DOHH2 (cell line): ENCODE measurements at regions not wholly inside any gene's neighbourhood (a gene's known extent, or its start where the extent isn't known, plus 50 kb on each side); places are given as distances from the start of the nearest gene placed in this dataset.

Experiments
- H3F3A ChIP-seq: fragments of 200-600 bp; sonication (generic), shearing (Covaris generic); 2 replicates; pipeline ENCODE4 v1.6.0; 2016; ENCODE audit warnings: antibody characterized with exemption, mild to moderate bottlenecking; ENCODE audit not compliant: control insufficient read depth, insufficient read depth
- H3K27ac ChIP-seq: fragments of 200-600 bp; sonication (generic); 2 replicates; pipeline ENCODE4 v1.5.1; 2014; ENCODE audit warnings: low read depth, mild to moderate bottlenecking, low read length, moderate library complexity
- H3K27me3 ChIP-seq: fragments of 200-600 bp; sonication (generic); 2 replicates; pipeline ENCODE4 v1.6.1; 2014; ENCODE audit warnings: mild to moderate bottlenecking, low read length, mixed read lengths; ENCODE audit not compliant: control insufficient read depth
- H3K36me3 ChIP-seq: fragments of 200-600 bp; sonication (generic); 2 replicates; pipeline ENCODE4 v1.6.1; 2014; ENCODE audit warnings: mild to moderate bottlenecking, low read length, moderate library complexity, mixed read lengths; ENCODE audit not compliant: control insufficient read depth
- H3K4me1 ChIP-seq: fragments of 200-600 bp; sonication (generic); 2 replicates; pipeline ENCODE4 v1.6.1; 2014; ENCODE audit warnings: mild to moderate bottlenecking, low read length, mixed read lengths; ENCODE audit not compliant: control insufficient read depth
- H3K4me2 ChIP-seq: fragments of 200-600 bp; sonication (generic); 2 replicates; pipeline ENCODE4 v1.6.0; 2014; ENCODE audit warnings: mild to moderate bottlenecking, low read length, moderate library complexity
- H3K4me3 ChIP-seq: fragments of 200-600 bp; sonication (generic); 2 replicates; pipeline ENCODE4 v1.5.1; 2014; ENCODE audit warnings: mild to moderate bottlenecking, low read length, mixed read lengths
- H3K79me2 ChIP-seq: fragments of 200-600 bp; sonication (generic); 2 replicates; pipeline ENCODE4 v1.6.1; 2014; ENCODE audit warnings: mild to moderate bottlenecking, low read length, mixed read lengths; ENCODE audit not compliant: control insufficient read depth
- H3K9me2 ChIP-seq: fragments of 200-600 bp; sonication (generic); replicated peaks from 2 replicates; pipeline ENCODE4 v1.6.1; 2014; ENCODE audit warnings: mild to moderate bottlenecking, low read length, mixed read lengths; ENCODE audit not compliant: control insufficient read depth
- H3K9me3 ChIP-seq: fragments of 200-600 bp; sonication (generic); 2 replicates; pipeline ENCODE4 v1.6.1; 2014; ENCODE audit warnings: antibody characterized with exemption, low read length, mixed read lengths; ENCODE audit not compliant: control insufficient read depth, insufficient read depth
- H4K20me1 ChIP-seq: fragments of 200-600 bp; sonication (generic); 2 replicates; pipeline ENCODE4 v1.6.0; 2014; ENCODE audit warnings: low read depth, mild to moderate bottlenecking, antibody characterized with exemption, low read length, moderate library complexity; ENCODE audit not compliant: control insufficient read depth, insufficient read depth
- CTCF ChIP-seq: fragments of 200-600 bp; sonication (generic); IDR thresholded peaks from one replicate; pipeline ENCODE4 v1.5.1; 2014; ENCODE audit warnings: antibody characterized with exemption, mild to moderate bottlenecking, low read depth, low read length; ENCODE audit not compliant: poor library complexity, severe bottlenecking
- EZH2phosphoT487 ChIP-seq: fragments of 200-600 bp; sonication (generic); IDR thresholded peaks from 2 replicates; pipeline ENCODE4 v1.6.1; 2017; ENCODE audit warnings: borderline replicate concordance, mild to moderate bottlenecking, antibody characterized with exemption, low read length, moderate library complexity, mixed read lengths

GRCh38 chr10:108801220-108801619 is 1122.1 kb downstream of the XPNPEP1 start:
- no peak overlapping the region for H3K27ac ChIP-seq
- H4K20me1 ChIP-seq = no peaks in the 10 kb centered on the region
- no peaks in the 10 kb centered on the region for H3K79me2 ChIP-seq
- H3K9me2 ChIP-seq = no peaks in the 10 kb centered on the region
- TF ChIP-seq CTCF (no peak), EZH2phosphoT487 (no peak)
- H3K4me1 ChIP-seq = no peaks in the 10 kb centered on the region
- no peak overlapping the region for H3K4me2 ChIP-seq
- H3K9me3 ChIP-seq = no peaks in the 10 kb centered on the region
- H3F3A ChIP-seq = no peaks in the 10 kb centered on the region
- no peaks in the 10 kb centered on the region for H3K27me3 ChIP-seq
- no peak overlapping the region for H3K4me3 ChIP-seq
- H3K36me3 ChIP-seq = no peaks in the 10 kb centered on the region

- TF ChIP-seq EZH2phosphoT487 (no peak), CTCF (no peak)
- no peaks in the 10 kb centered on the region for H3K9me3 ChIP-seq
- H3K36me3 ChIP-seq = no peaks in the 10 kb centered on the region
- no peaks in the 10 kb centered on the region for H3K4me1 ChIP-seq
- H4K20me1 ChIP-seq = no peaks in the 10 kb centered on the region
- H3K27me3 ChIP-seq = no peaks in the 10 kb centered on the region
- no peaks in the 10 kb centered on the region for H3K9me2 ChIP-seq
- no peaks in the 10 kb centered on the region for H3F3A ChIP-seq
- H3K79me2 ChIP-seq = no peaks in the 10 kb centered on the region
- no peak overlapping the region for H3K4me3 ChIP-seq
- no peak overlapping the region for H3K27ac ChIP-seq
- H3K4me2 ChIP-seq = no peak overlapping the region
These were observed 1125.7 kb downstream of the XPNPEP1 start for GRCh38 chr10:108797573-108797972.

GRCh38 chr10:108791794-108792474 is 1131.4 kb downstream of the XPNPEP1 start:
- H3K27me3 ChIP-seq = no peaks in the 10 kb centered on the region
- H3K79me2 ChIP-seq = no peaks in the 10 kb centered on the region
- TF ChIP-seq CTCF (no peak), EZH2phosphoT487 (no peak)
- H3K4me3 ChIP-seq = no peak overlapping the region
- H4K20me1 ChIP-seq = no peaks in the 10 kb centered on the region
- H3K4me1 ChIP-seq = no peaks in the 10 kb centered on the region
- H3K36me3 ChIP-seq = no peaks in the 10 kb centered on the region
- H3K27ac ChIP-seq = no peak overlapping the region
- H3K9me3 ChIP-seq = no peaks in the 10 kb centered on the region
- H3K9me2 ChIP-seq = no peaks in the 10 kb centered on the region
- H3F3A ChIP-seq = no peaks in the 10 kb centered on the region
- H3K4me2 ChIP-seq = no peak overlapping the region
